K562 (cell line): ENCODE measurements at regions not wholly inside any gene's neighbourhood (a gene's known extent, or its start where the extent isn't known, plus 50 kb on each side); places are given as distances from the start of the nearest gene placed in this dataset.

Experiments
- ATAC-seq: fragments of 200-7000 bp; cut with Tn5 transposase; 3 replicates; pipeline ENCODE4 v1.9.1; 2020; ENCODE audit warnings: moderate library complexity
- BruUV-seq: library from RNA; stranded (reverse); fragments of 400-500 nt; replicated peaks from 2 replicates; lab custom pipeline; 2021; lab: Mats Ljungman, UMichigan
- CTCF ChIA-PET: fragments of 300-600 bp; formaldehyde crosslinking; extraction: SDS; loops from one replicate; lab custom pipeline; 2021; ENCODE audit warnings: low intra/inter-chr PET ratio; lab: Yijun Ruan, JAX
- POLR2A ChIA-PET: fragments of 300-600, 350-650 bp; sonication (Branson Sonifier 250); formaldehyde crosslinking; extraction: SDS; loops from one replicate; lab custom pipeline; 2021; ENCODE audit warnings: antibody characterized with exemption, inconsistent platforms; lab: Yijun Ruan, JAX
- DNase-seq, 4 experiments: peaks; one replicate each; pipeline versions ENCODE4 v3.0.0 to v3.0.0-alpha.2; 2011 to 2018; ENCODE audit warnings: low spot score in 3 of 4, mixed read lengths in 3 of 4; ENCODE audit errors: extremely low read depth in 1 of 4
- FAIRE-seq: peaks from 2 replicates; lab custom pipeline; 2011; peaks lifted over from hg19 to GRCh38; lab: Jason Lieb, UNC
- H2AFZ ChIP-seq: 2 replicates; pipeline ENCODE4 v1.6.0; 2011; ENCODE audit warnings: low read depth, low read length, control low read depth, inconsistent platforms
- H3K27ac ChIP-seq: fragments of 200-600 bp; 3 replicates; pipeline ENCODE4 v1.8.0; 2011; ENCODE audit warnings: low read depth, mild to moderate bottlenecking, control low read depth, inconsistent platforms, low read length, moderate library complexity, mixed read lengths; ENCODE audit errors: extremely low read depth
- H3K27me3 ChIP-seq, 2 experiments: fragments of 300-600 bp in 1 of 2; 2 replicates in 1 of 2; 3 replicates in 1 of 2; pipeline versions ENCODE4 v1.6.0 to v1.8.0; 2011; ENCODE audit warnings: inconsistent platforms in 2 of 2, low read length in 2 of 2, mild to moderate bottlenecking in 1 of 2, mixed read lengths in 1 of 2, moderate library complexity in 1 of 2; ENCODE audit not compliant: control insufficient read depth in 2 of 2, insufficient read depth in 2 of 2
- H3K36me3 ChIP-seq: fragments of 300-600 bp; 3 replicates; pipeline ENCODE4 v1.8.0; 2011; ENCODE audit warnings: mild to moderate bottlenecking, low read length, inconsistent platforms; ENCODE audit not compliant: control insufficient read depth, insufficient read depth
- H3K4me1 ChIP-seq, 2 experiments: fragments of 200-600 bp in 1 of 2; replicated peaks in 1 of 2; 2 replicates in 1 of 2; 3 replicates in 1 of 2; pipeline versions ENCODE4 v1.5.1 to v1.8.0; 2011; ENCODE audit warnings: inconsistent platforms in 2 of 2, low read length in 2 of 2, mild to moderate bottlenecking in 1 of 2, mixed read lengths in 1 of 2, moderate library complexity in 1 of 2; ENCODE audit not compliant: control insufficient read depth in 2 of 2, insufficient read depth in 2 of 2
- H3K4me2 ChIP-seq: 2 replicates; pipeline ENCODE4 v1.6.1; 2011; ENCODE audit warnings: low read length, control low read depth, inconsistent platforms, mixed read lengths; ENCODE audit not compliant: insufficient read depth
- H3K4me3 ChIP-seq: fragments of 200-600 bp; sonication (generic), shearing (Covaris generic); 2 replicates; pipeline ENCODE4 v1.5.1; 2016; ENCODE audit warnings: control low read depth, inconsistent platforms
- H3K79me2 ChIP-seq: fragments of 200-600 bp; 3 replicates; pipeline ENCODE4 v1.8.0; 2011; ENCODE audit warnings: low read length, inconsistent platforms; ENCODE audit not compliant: control insufficient read depth, insufficient read depth
- H3K9ac ChIP-seq, 2 experiments: 2 replicates each; pipeline versions ENCODE4 v1.6.0 to v1.6.1; 2011; ENCODE audit warnings: low read depth in 2 of 2, low read length in 2 of 2, control low read depth in 1 of 2, inconsistent platforms in 1 of 2, mild to moderate bottlenecking in 1 of 2, mixed read lengths in 1 of 2; ENCODE audit not compliant: insufficient read depth in 1 of 2
- H3K9me1 ChIP-seq: one replicate; pipeline ENCODE4 v1.6.0; 2011; ENCODE audit warnings: inconsistent platforms, mild to moderate bottlenecking, low read length, moderate library complexity; ENCODE audit not compliant: control insufficient read depth, insufficient read depth
- H3K9me3 ChIP-seq: replicated peaks from 2 replicates; pipeline ENCODE4 v1.5.1; 2011; ENCODE audit warnings: low read depth, low read length, inconsistent platforms; ENCODE audit not compliant: control insufficient read depth, insufficient read depth
- H4K20me1 ChIP-seq: replicated peaks from 2 replicates; pipeline ENCODE4 v1.6.1; 2011; ENCODE audit warnings: low read length, inconsistent platforms, mixed read lengths; ENCODE audit not compliant: control insufficient read depth, insufficient read depth
- CBX1 ChIP-seq: sonication (generic); IDR thresholded peaks from 2 replicates; pipeline ENCODE4 v1.6.1; 2016; ENCODE audit warnings: antibody characterized with exemption, low read depth, mild to moderate bottlenecking
- HDAC3 ChIP-seq: fragments of 450-650 bp; IDR thresholded peaks from 2 replicates; pipeline ENCODE4 v1.6.1; 2018; ENCODE audit warnings: borderline replicate concordance, mild to moderate bottlenecking, moderate library complexity; ENCODE audit not compliant: partially characterized antibody
- HDAC6 ChIP-seq: IDR thresholded peaks from 2 replicates; pipeline ENCODE4 v1.6.1; 2012; ENCODE audit warnings: low read depth, mild to moderate bottlenecking, control low read depth, inconsistent platforms, low read length, moderate library complexity
- HNRNPK ChIP-seq: fragments of 200-400 bp; formaldehyde crosslinking; IDR thresholded peaks from one replicate; pipeline ENCODE4 v1.6.1; 2018; ENCODE audit warnings: mild to moderate bottlenecking, low read depth, low read length; ENCODE audit not compliant: poor library complexity, severe bottlenecking
- LEF1 ChIP-seq: fragments of 450-650 bp; IDR thresholded peaks from 2 replicates; pipeline ENCODE4 v1.6.1; 2016; ENCODE audit warnings: mild to moderate bottlenecking
- NR1H2 ChIP-seq: sonication (generic); formaldehyde crosslinking; IDR thresholded peaks from 2 replicates; pipeline ENCODE4 v1.4.0; 2020; ENCODE audit warnings: mild to moderate bottlenecking, missing genetic modification reagents
- RBM25 ChIP-seq: fragments of 200-400 bp; formaldehyde crosslinking; IDR thresholded peaks from 2 replicates; pipeline ENCODE4 v1.6.1; 2018; ENCODE audit warnings: low read length, low read depth, moderate library complexity; ENCODE audit not compliant: severe bottlenecking
- RBM39 ChIP-seq: fragments of 200-400 bp; formaldehyde crosslinking; optimal IDR thresholded peaks from 2 replicates; pipeline ENCODE3; 2018; ENCODE audit warnings: low read depth, low read length
- ZNF217 ChIP-seq: sonication (generic); formaldehyde crosslinking; IDR thresholded peaks from 2 replicates; pipeline ENCODE4 v1.8.0; 2022; ENCODE audit warnings: mild to moderate bottlenecking, missing genetic modification reagents
- WGBS: fragments of 100-300 bp; shearing (Covaris generic); methylation state at CpG from one replicate; pipeline ENCODE4 v1.1.6; 2016; ENCODE audit warnings: low coverage, mixed read lengths; ENCODE audit not compliant: insufficient coverage; ENCODE audit errors: missing lambda C conversion rate; 5-methylcytosine and 5-hydroxymethylcytosine counted together
- in situ Hi-C: fragments of 300-500 bp; cut with MboI; formaldehyde crosslinking; loops from 4 replicates; pipeline ENCODE4 v1.15.0; 2018; ENCODE audit warnings: inconsistent platforms, mixed read lengths
- intact Hi-C: fragments of 100-400 bp; cut with micrococcal nuclease; formaldehyde crosslinking; loops from 2 replicates; pipeline ENCODE4 v1.14.2; 2022
- TF ChIP-seq, protein P1 (sequence below): fragments of 250-450 bp; sonication (Bioruptor Pico); IDR thresholded peaks from 2 replicates; pipeline ENCODE4 v1.8.0; 2022; ENCODE audit warnings: inconsistent platforms, mild to moderate bottlenecking, moderate library complexity, borderline replicate concordance
- TF ChIP-seq, protein P2 (sequence below): fragments of 150-350 bp; conservative IDR thresholded peaks from 2 replicates; pipeline ENCODE4 v1.6.1; 2014; ENCODE audit warnings: low read length
- TF ChIP-seq, protein P3 (sequence below): fragments of 450-650 bp; IDR thresholded peaks from 2 replicates; pipeline ENCODE4 v1.6.1; 2016; ENCODE audit warnings: mild to moderate bottlenecking

DNA sequence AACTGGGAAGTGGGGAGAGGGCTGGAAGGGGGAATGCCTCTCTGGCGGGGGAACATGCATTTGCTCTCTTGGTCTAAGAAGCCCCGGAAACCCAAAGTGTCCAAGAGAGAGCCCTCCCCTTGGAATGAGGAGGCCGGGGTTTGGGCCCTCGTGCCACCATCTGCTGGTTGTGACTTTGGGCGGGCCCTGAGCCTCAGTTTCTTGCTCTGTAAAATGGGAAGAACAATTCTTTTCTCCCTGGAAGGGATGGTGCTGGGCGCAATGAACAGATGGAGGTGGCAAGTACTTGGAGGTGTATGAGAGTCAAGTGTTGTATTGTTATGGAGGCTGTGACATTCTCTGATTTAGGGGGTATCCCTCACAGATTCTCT is 69.9 kb upstream of the TARDBP start (continued):
- TF ChIP-seq, protein P1, sequence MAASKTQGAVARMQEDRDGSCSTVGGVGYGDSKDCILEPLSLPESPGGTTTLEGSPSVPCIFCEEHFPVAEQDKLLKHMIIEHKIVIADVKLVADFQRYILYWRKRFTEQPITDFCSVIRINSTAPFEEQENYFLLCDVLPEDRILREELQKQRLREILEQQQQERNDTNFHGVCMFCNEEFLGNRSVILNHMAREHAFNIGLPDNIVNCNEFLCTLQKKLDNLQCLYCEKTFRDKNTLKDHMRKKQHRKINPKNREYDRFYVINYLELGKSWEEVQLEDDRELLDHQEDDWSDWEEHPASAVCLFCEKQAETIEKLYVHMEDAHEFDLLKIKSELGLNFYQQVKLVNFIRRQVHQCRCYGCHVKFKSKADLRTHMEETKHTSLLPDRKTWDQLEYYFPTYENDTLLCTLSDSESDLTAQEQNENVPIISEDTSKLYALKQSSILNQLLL (CRISPR knock-in tag): no peak
- TF ChIP-seq, protein P2, sequence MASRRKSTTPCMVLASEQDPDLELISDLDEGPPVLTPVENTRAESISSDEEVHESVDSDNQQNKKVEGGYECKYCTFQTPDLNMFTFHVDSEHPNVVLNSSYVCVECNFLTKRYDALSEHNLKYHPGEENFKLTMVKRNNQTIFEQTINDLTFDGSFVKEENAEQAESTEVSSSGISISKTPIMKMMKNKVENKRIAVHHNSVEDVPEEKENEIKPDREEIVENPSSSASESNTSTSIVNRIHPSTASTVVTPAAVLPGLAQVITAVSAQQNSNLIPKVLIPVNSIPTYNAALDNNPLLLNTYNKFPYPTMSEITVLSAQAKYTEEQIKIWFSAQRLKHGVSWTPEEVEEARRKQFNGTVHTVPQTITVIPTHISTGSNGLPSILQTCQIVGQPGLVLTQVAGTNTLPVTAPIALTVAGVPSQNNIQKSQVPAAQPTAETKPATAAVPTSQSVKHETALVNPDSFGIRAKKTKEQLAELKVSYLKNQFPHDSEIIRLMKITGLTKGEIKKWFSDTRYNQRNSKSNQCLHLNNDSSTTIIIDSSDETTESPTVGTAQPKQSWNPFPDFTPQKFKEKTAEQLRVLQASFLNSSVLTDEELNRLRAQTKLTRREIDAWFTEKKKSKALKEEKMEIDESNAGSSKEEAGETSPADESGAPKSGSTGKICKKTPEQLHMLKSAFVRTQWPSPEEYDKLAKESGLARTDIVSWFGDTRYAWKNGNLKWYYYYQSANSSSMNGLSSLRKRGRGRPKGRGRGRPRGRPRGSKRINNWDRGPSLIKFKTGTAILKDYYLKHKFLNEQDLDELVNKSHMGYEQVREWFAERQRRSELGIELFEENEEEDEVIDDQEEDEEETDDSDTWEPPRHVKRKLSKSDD: no peak

DNA sequence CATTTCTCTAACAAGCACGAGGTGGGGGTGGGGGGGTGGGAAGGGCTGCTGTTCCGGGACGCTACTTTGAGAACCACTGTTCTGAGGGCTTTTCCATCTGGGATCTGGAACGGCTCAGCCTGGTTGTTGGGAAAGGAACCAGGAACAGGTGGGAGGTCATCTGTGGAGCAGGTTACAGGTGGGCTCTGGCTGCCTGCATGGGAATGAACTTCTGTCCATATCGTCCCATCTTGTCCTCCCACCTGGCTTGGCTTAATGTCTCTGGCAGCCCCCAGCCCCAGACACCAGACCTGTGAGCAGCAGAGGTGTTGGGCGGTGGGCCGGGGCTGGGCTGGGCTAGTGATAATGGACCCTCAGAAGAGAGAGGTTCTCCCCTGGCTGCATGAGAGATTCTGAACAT is 69.4 kb upstream of the TARDBP start:
- TF ChIP-seq HNRNPK: no peak
- no peak for TF ChIP-seq ZNF217 (CRISPR knock-in tag)
- no peak for TF ChIP-seq RBM39
- no peak for TF ChIP-seq HDAC6
- TF ChIP-seq RBM25: no peak
- TF ChIP-seq LEF1: no peak
- TF ChIP-seq, protein P3, sequence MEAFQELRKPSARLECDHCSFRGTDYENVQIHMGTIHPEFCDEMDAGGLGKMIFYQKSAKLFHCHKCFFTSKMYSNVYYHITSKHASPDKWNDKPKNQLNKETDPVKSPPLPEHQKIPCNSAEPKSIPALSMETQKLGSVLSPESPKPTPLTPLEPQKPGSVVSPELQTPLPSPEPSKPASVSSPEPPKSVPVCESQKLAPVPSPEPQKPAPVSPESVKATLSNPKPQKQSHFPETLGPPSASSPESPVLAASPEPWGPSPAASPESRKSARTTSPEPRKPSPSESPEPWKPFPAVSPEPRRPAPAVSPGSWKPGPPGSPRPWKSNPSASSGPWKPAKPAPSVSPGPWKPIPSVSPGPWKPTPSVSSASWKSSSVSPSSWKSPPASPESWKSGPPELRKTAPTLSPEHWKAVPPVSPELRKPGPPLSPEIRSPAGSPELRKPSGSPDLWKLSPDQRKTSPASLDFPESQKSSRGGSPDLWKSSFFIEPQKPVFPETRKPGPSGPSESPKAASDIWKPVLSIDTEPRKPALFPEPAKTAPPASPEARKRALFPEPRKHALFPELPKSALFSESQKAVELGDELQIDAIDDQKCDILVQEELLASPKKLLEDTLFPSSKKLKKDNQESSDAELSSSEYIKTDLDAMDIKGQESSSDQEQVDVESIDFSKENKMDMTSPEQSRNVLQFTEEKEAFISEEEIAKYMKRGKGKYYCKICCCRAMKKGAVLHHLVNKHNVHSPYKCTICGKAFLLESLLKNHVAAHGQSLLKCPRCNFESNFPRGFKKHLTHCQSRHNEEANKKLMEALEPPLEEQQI: no peak
- no peak for TF ChIP-seq HDAC3
- no peak for TF ChIP-seq CBX1
- TF ChIP-seq NR1H2 (CRISPR knock-in tag): no peak
- TF ChIP-seq, all 486 proteins: peak for 0
- ChIA-PET CTCF (interaction anchor here (1.0 to 1.1 kb wide), 2 partner anchors 429 to 448 kb away, joined by 5 to 6 read pairs; no protein-coding TSS in a partner anchor), POLR2A (interaction anchor here (0.7 kb wide), 1 partner anchor 446 kb away, joined by 3 read pairs; no protein-coding TSS in a partner anchor)
- no peaks in the 10 kb centered on the region for H3K9me3 ChIP-seq
- no peaks in the 10 kb centered on the region for H3K36me3 ChIP-seq
- peaks cover 0 to 18% of the 10 kb centered on the region in 2 experiments; a peak in 4 of 5 replicates for H3K4me1 ChIP-seq
- H2AFZ ChIP-seq: no peak overlapping the region
- ATAC-seq: no peak
- no peak overlapping the region for H3K4me2 ChIP-seq
- H3K9ac ChIP-seq: no peak overlapping the region; a peak in 1 of 4 replicates
- BruUV-seq: no TSS peak
- H3K27me3 ChIP-seq: peaks cover 56 to 86% of the 10 kb centered on the region in 2 experiments
- DNase-seq: no peak
- peaks cover 27% of the 10 kb centered on the region for H4K20me1 ChIP-seq
- in situ Hi-C loops (loop anchor here (5.0 kb wide), 1 partner anchor 436 kb away; no protein-coding TSS in a partner anchor), intact Hi-C loops (loop anchor here (10.0 kb wide), 1 partner anchor 428 kb away; no protein-coding TSS in a partner anchor)
- H3K79me2 ChIP-seq: no peaks in the 10 kb centered on the region
- WGBS: 0% methylated on average over 5 of the region's 7 CpGs
- no peak overlapping the region for H3K4me3 ChIP-seq
- H3K27ac ChIP-seq: no peak overlapping the region
- FAIRE-seq: no peak
- peaks cover 3% of the 10 kb centered on the region for H3K9me1 ChIP-seq
